ENCODE measurements at regions not wholly inside any gene's neighbourhood (a gene's known extent, or its start where the extent isn't known, plus 50 kb on each side); places are given as distances from the start of the nearest gene placed in this dataset.
"Not testable (repeated sequence)": the region's sequence is repeated elsewhere in the genome, so short reads cannot be mapped to it uniquely, and the experiment has no call there.

GRCh38 chr5:102098606-102099005, 197.5 kb downstream of the SLCO4C1 start:
- H3K27me3 ChIP-seq (ENCODE audit: low read depth); in situ Hi-C loops (cut with MboI; ENCODE audit: low sequenced_read_pairs); DNase-seq (ENCODE audit: low spot score in 2 of 2); H3K9me3 ChIP-seq; H3K4me3 ChIP-seq; H3K4me1 ChIP-seq; H3K36me3 ChIP-seq (replicated peaks): not testable (repeated sequence)

- no peaks in the 10 kb centered on the region for H3K9me3 ChIP-seq
- in situ Hi-C loops (cut with MboI; ENCODE audit: low sequenced_read_pairs), result no loop called here
These were observed 205.3 kb downstream of the SLCO4C1 start for GRCh38 chr5:102090770-102091169.

GRCh38 chr5:102089883-102090282, 206.2 kb downstream of the SLCO4C1 start:
- H3K27me3 ChIP-seq (ENCODE audit: low read depth), result no peaks in the 10 kb centered on the region
- H3K4me1 ChIP-seq, result no peaks in the 10 kb centered on the region
- H3K9me3 ChIP-seq, result no peaks in the 10 kb centered on the region
- H3K36me3 ChIP-seq (replicated peaks), result no peaks in the 10 kb centered on the region
- in situ Hi-C loops (cut with MboI; ENCODE audit: low sequenced_read_pairs), result no loop called here
- no peak for DNase-seq (ENCODE audit: low spot score in 2 of 2)
- no peak overlapping the region for H3K4me3 ChIP-seq

More at GRCh38 chr5:102090770-102091169, 205.3 kb downstream of the SLCO4C1 start:
- DNase-seq (ENCODE audit: low spot score in 2 of 2), result peak; percentile 21 to 44
- H3K4me3 ChIP-seq, result no peak overlapping the region
- H3K4me1 ChIP-seq, result no peaks in the 10 kb centered on the region
- H3K27me3 ChIP-seq (ENCODE audit: low read depth), result no peaks in the 10 kb centered on the region
- H3K36me3 ChIP-seq (replicated peaks), result no peaks in the 10 kb centered on the region

- Histone ChIP-seq H3K36me3 (replicated peaks) (no peaks in the 10 kb centered on the region), H3K9me3 (no peaks in the 10 kb centered on the region), H3K4me1 (no peaks in the 10 kb centered on the region), H3K4me3 (no peak overlapping the region), H3K27me3 (ENCODE audit: low read depth) (no peaks in the 10 kb centered on the region)
- in situ Hi-C loops (cut with MboI; ENCODE audit: low sequenced_read_pairs), result no loop called here
- no peak for DNase-seq (ENCODE audit: low spot score in 2 of 2)
These were observed 208.2 kb downstream of the SLCO4C1 start for GRCh38 chr5:102087906-102088305.

GRCh38 chr5:102080288-102080687, 215.8 kb downstream of the SLCO4C1 start:
- H3K4me1 ChIP-seq, result no peaks in the 10 kb centered on the region
- DNase-seq (ENCODE audit: low spot score in 2 of 2), result no peak
- no peaks in the 10 kb centered on the region for H3K9me3 ChIP-seq
- no peaks in the 10 kb centered on the region for H3K36me3 ChIP-seq (replicated peaks)
- in situ Hi-C loops (cut with MboI; ENCODE audit: low sequenced_read_pairs), result no loop called here
- H3K27me3 ChIP-seq (ENCODE audit: low read depth), result no peaks in the 10 kb centered on the region
- no peak overlapping the region for H3K4me3 ChIP-seq

- Histone ChIP-seq H3K27me3 (ENCODE audit: low read depth) (no peaks in the 10 kb centered on the region), H3K9me3 (no peaks in the 10 kb centered on the region), H3K4me1 (no peaks in the 10 kb centered on the region), H3K36me3 (replicated peaks) (no peaks in the 10 kb centered on the region), H3K4me3 (no peak overlapping the region)
- in situ Hi-C loops (cut with MboI; ENCODE audit: low sequenced_read_pairs), result no loop called here
- DNase-seq (ENCODE audit: low spot score in 2 of 2), result no peak
These were observed 218.2 kb downstream of the SLCO4C1 start for GRCh38 chr5:102077920-102078319.

- Histone ChIP-seq H3K27me3 (ENCODE audit: low read depth) (no peaks in the 10 kb centered on the region), H3K4me3 (no peak overlapping the region), H3K4me1 (no peaks in the 10 kb centered on the region), H3K9me3 (no peaks in the 10 kb centered on the region), H3K36me3 (replicated peaks) (no peaks in the 10 kb centered on the region)
- DNase-seq (ENCODE audit: low spot score in 2 of 2), result no peak
- in situ Hi-C loops (cut with MboI; ENCODE audit: low sequenced_read_pairs), result no loop called here
These were observed 226.1 kb downstream of the SLCO4C1 start for GRCh38 chr5:102069974-102070373.

GRCh38 chr5:102068870-102069269, 227.2 kb downstream of the SLCO4C1 start:
- Histone ChIP-seq H3K9me3 (no peaks in the 10 kb centered on the region), H3K27me3 (ENCODE audit: low read depth) (no peaks in the 10 kb centered on the region), H3K4me3 (no peak overlapping the region), H3K36me3 (replicated peaks) (no peaks in the 10 kb centered on the region), H3K4me1 (no peaks in the 10 kb centered on the region)
- DNase-seq (ENCODE audit: low spot score in 2 of 2), result no peak
- in situ Hi-C loops (cut with MboI; ENCODE audit: low sequenced_read_pairs), result no loop called here

GRCh38 chr5:102049517-102049916, 246.6 kb downstream of the SLCO4C1 start:
- in situ Hi-C loops (cut with MboI; ENCODE audit: low sequenced_read_pairs), result no loop called here
- no peaks in the 10 kb centered on the region for H3K4me1 ChIP-seq
- H3K36me3 ChIP-seq (replicated peaks), result no peaks in the 10 kb centered on the region
- no peak for DNase-seq (ENCODE audit: low spot score in 2 of 2)
- H3K4me3 ChIP-seq, result no peak overlapping the region
- no peaks in the 10 kb centered on the region for H3K9me3 ChIP-seq
- no peaks in the 10 kb centered on the region for H3K27me3 ChIP-seq (ENCODE audit: low read depth)

- no peak for DNase-seq (ENCODE audit: low spot score in 2 of 2)
- in situ Hi-C loops (cut with MboI; ENCODE audit: low sequenced_read_pairs), result no loop called here
These were observed 247.1 kb downstream of the SLCO4C1 start for GRCh38 chr5:102048940-102049339.

GRCh38 chr5:102047073-102047472, 249.0 kb downstream of the SLCO4C1 start:
- H3K9me3 ChIP-seq; H3K4me3 ChIP-seq; DNase-seq (ENCODE audit: low spot score in 2 of 2); H3K36me3 ChIP-seq (replicated peaks); in situ Hi-C loops (cut with MboI; ENCODE audit: low sequenced_read_pairs); H3K4me1 ChIP-seq; H3K27me3 ChIP-seq (ENCODE audit: low read depth): not testable (repeated sequence)

More at GRCh38 chr5:102048940-102049339, 247.1 kb downstream of the SLCO4C1 start:
- Histone ChIP-seq H3K4me3 (no peak overlapping the region), H3K9me3 (no peaks in the 10 kb centered on the region), H3K36me3 (replicated peaks) (no peaks in the 10 kb centered on the region), H3K4me1 (no peaks in the 10 kb centered on the region), H3K27me3 (ENCODE audit: low read depth) (no peaks in the 10 kb centered on the region)

- H3K4me1 ChIP-seq, result no peaks in the 10 kb centered on the region
- in situ Hi-C loops (cut with MboI; ENCODE audit: low sequenced_read_pairs), result no loop called here
These were observed 255.8 kb downstream of the SLCO4C1 start for GRCh38 chr5:102040326-102040725.

GRCh38 chr5:102036927-102037326, 259.2 kb downstream of the SLCO4C1 start:
- in situ Hi-C loops (cut with MboI; ENCODE audit: low sequenced_read_pairs), result no loop called here
- H3K4me3 ChIP-seq, result no peak overlapping the region
- H3K9me3 ChIP-seq, result no peaks in the 10 kb centered on the region
- DNase-seq (ENCODE audit: low spot score in 2 of 2), result no peak
- H3K4me1 ChIP-seq, result no peaks in the 10 kb centered on the region
- no peaks in the 10 kb centered on the region for H3K27me3 ChIP-seq (ENCODE audit: low read depth)
- no peaks in the 10 kb centered on the region for H3K36me3 ChIP-seq (replicated peaks)

More at GRCh38 chr5:102040326-102040725, 255.8 kb downstream of the SLCO4C1 start:
- Histone ChIP-seq H3K27me3 (ENCODE audit: low read depth) (no peaks in the 10 kb centered on the region), H3K9me3 (no peaks in the 10 kb centered on the region), H3K4me3 (no peak overlapping the region), H3K36me3 (replicated peaks) (no peaks in the 10 kb centered on the region)
- DNase-seq (ENCODE audit: low spot score in 2 of 2), result no peak

- in situ Hi-C loops (cut with MboI; ENCODE audit: low sequenced_read_pairs), result no loop called here
- Histone ChIP-seq H3K36me3 (replicated peaks) (no peaks in the 10 kb centered on the region), H3K4me1 (no peaks in the 10 kb centered on the region), H3K9me3 (no peaks in the 10 kb centered on the region), H3K4me3 (no peak overlapping the region), H3K27me3 (ENCODE audit: low read depth) (no peaks in the 10 kb centered on the region)
- DNase-seq (ENCODE audit: low spot score in 2 of 2), result no peak
These were observed 264.4 kb downstream of the SLCO4C1 start for GRCh38 chr5:102031711-102032110.

GRCh38 chr5:102018690-102019089, 277.4 kb downstream of the SLCO4C1 start:
- DNase-seq (ENCODE audit: low spot score in 2 of 2), result no peak
- Histone ChIP-seq H3K27me3 (ENCODE audit: low read depth) (no peaks in the 10 kb centered on the region; the same call in 1 of the 2 replicates), H3K9me3 (no peaks in the 10 kb centered on the region), H3K36me3 (replicated peaks) (no peaks in the 10 kb centered on the region), H3K4me1 (no peaks in the 10 kb centered on the region), H3K4me3 (no peak overlapping the region)
- in situ Hi-C loops (cut with MboI; ENCODE audit: low sequenced_read_pairs), result no loop called here
